PC-9 (cell line): ENCODE measurements at regions not wholly inside any gene's neighbourhood (a gene's known extent, or its start where the extent isn't known, plus 50 kb on each side); places are given as distances from the start of the nearest gene placed in this dataset.

Source experiments
- BruUV-seq: library from RNA; stranded (reverse); fragments of 400-500 nt; replicated peaks from 2 replicates; lab custom pipeline; 2021; lab: Mats Ljungman, UMichigan
- CTCF ChIA-PET: fragments of 300-600 bp; sonication (Branson Sonifier 250); formaldehyde crosslinking; loops from one replicate; lab custom pipeline; 2022; ENCODE audit warnings: antibody characterized with exemption; lab: Charles Lee
- POLR2A ChIA-PET: fragments of 300-600 bp; sonication (Branson Sonifier 250); formaldehyde crosslinking; loops from one replicate; lab custom pipeline; 2022; ENCODE audit warnings: antibody characterized with exemption; ENCODE audit not compliant: unreplicated experiment; lab: Charles Lee
- DNase-seq, 2 experiments: peaks; one replicate each; pipeline versions ENCODE4 v3.0.0 to v3.0.0-alpha.2; 2015 to 2022; ENCODE audit warnings: mixed read lengths in 1 of 2
- H2AFZ ChIP-seq: fragments of 200-600 bp; sonication (generic); 2 replicates; pipeline ENCODE4 v1.8.1; 2017; ENCODE audit warnings: antibody characterized with exemption
- H3F3A ChIP-seq: fragments of 200-600 bp; sonication (generic); 2 replicates; pipeline ENCODE4 v1.8.1; 2017; ENCODE audit warnings: antibody characterized with exemption, mild to moderate bottlenecking, low read depth; ENCODE audit not compliant: insufficient read depth
- H3K27ac ChIP-seq: fragments of 200-600 bp; sonication (generic); 2 replicates; pipeline ENCODE4 v1.6.1; 2016; ENCODE audit warnings: mixed run types
- H3K27me3 ChIP-seq: fragments of 200-600 bp; sonication (generic); 2 replicates; pipeline ENCODE4 v1.6.1; 2016; ENCODE audit warnings: low read depth, mixed run types; ENCODE audit not compliant: insufficient read depth
- H3K36me3 ChIP-seq: fragments of 200-600 bp; sonication (generic); 2 replicates; pipeline ENCODE4 v1.6.1; 2016; ENCODE audit warnings: low read depth, mixed run types
- H3K4me1 ChIP-seq: fragments of 200-600 bp; sonication (generic); replicated peaks from 2 replicates; pipeline ENCODE4 v1.6.1; 2016; ENCODE audit warnings: mixed run types; ENCODE audit not compliant: insufficient read depth
- H3K4me2 ChIP-seq: fragments of 200-600 bp; sonication (generic); 2 replicates; pipeline ENCODE4 v1.6.1; 2017; ENCODE audit warnings: mixed run types
- H3K4me3 ChIP-seq: fragments of 200-600 bp; sonication (generic); 2 replicates; pipeline ENCODE4 v1.6.1; 2016; ENCODE audit warnings: mixed run types
- H3K79me2 ChIP-seq: fragments of 200-600 bp; sonication (generic); 2 replicates; pipeline ENCODE4 v1.6.1; 2017; ENCODE audit warnings: low read depth, mixed run types
- H3K9me2 ChIP-seq: fragments of 200-600 bp; sonication (generic); 2 replicates; pipeline ENCODE4 v1.8.1; 2017; ENCODE audit warnings: mild to moderate bottlenecking; ENCODE audit not compliant: insufficient read depth
- H3K9me3 ChIP-seq: fragments of 200-600 bp; sonication (generic); 2 replicates; pipeline ENCODE4 v1.8.1; 2016; ENCODE audit warnings: low read depth; ENCODE audit not compliant: insufficient read depth
- H4K20me1 ChIP-seq: fragments of 200-600 bp; sonication (generic); 2 replicates; pipeline ENCODE4 v1.8.1; 2017; ENCODE audit not compliant: insufficient read depth
- CTCF ChIP-seq: fragments of 200-600 bp; sonication (generic); conservative IDR thresholded peaks from 2 replicates; pipeline ENCODE4 v1.6.1; 2017; ENCODE audit warnings: mixed run types, antibody characterized with exemption, mild to moderate bottlenecking, moderate library complexity
- EZH2 ChIP-seq: fragments of 200-600 bp; sonication (generic); IDR thresholded peaks from 2 replicates; pipeline ENCODE4 v1.8.0; 2017; ENCODE audit warnings: antibody characterized with exemption, low read depth
- intact Hi-C: fragments of 100-400 bp; cut with micrococcal nuclease; formaldehyde crosslinking; loops from one replicate; pipeline ENCODE4 v1.10.0; 2022; ENCODE audit not compliant: unreplicated experiment

- 0 out of 2 replicates have a peak, but pooled peaks cover under 1% of the 10 kb centered on the region for H3F3A ChIP-seq
- H3K27me3 ChIP-seq, result no peaks in the 10 kb centered on the region
- H3K4me3 ChIP-seq, result no peak overlapping the region
- H3K9me2 ChIP-seq, result no peaks in the 10 kb centered on the region
- no peak for TF ChIP-seq CTCF
- no peak for TF ChIP-seq EZH2
- H3K79me2 ChIP-seq, result no peaks in the 10 kb centered on the region
- peaks cover 1% of the 10 kb centered on the region; the same call in 1 of the 2 replicates for H3K4me1 ChIP-seq
- no peak overlapping the region for H3K4me2 ChIP-seq
- H4K20me1 ChIP-seq, result no peaks in the 10 kb centered on the region
- no peaks in the 10 kb centered on the region for H3K36me3 ChIP-seq
- BruUV-seq, result no TSS peak
- intact Hi-C loops, result no loop called here
- H3K9me3 ChIP-seq, result no peaks in the 10 kb centered on the region
- H2AFZ ChIP-seq, result no peak overlapping the region
- ChIA-PET CTCF (no interaction called here), POLR2A (interaction anchor here (0.6 kb wide), 1 partner anchor 420 kb away, joined by 4 read pairs; no protein-coding TSS in a partner anchor)
- no peak for DNase-seq
- H3K27ac ChIP-seq, result no peak overlapping the region; the same call in 1 of the 2 replicates
Measured at GRCh38 chr3:30544812-30545211, 61.6 kb upstream of the TGFBR2 start.

GRCh38 chr3:30546934-30547333, 59.5 kb upstream of the TGFBR2 start:
- H3K9me2 ChIP-seq, result no peaks in the 10 kb centered on the region
- ChIA-PET CTCF (no interaction called here), POLR2A (no interaction called here)
- H4K20me1 ChIP-seq, result no peaks in the 10 kb centered on the region
- intact Hi-C loops, result no loop called here
- no peak overlapping the region for H3K4me2 ChIP-seq
- no peaks in the 10 kb centered on the region for H3K36me3 ChIP-seq
- H3K9me3 ChIP-seq, result no peaks in the 10 kb centered on the region
- no peaks in the 10 kb centered on the region for H3F3A ChIP-seq
- no peaks in the 10 kb centered on the region for H3K4me1 ChIP-seq
- no peaks in the 10 kb centered on the region for H3K79me2 ChIP-seq
- H2AFZ ChIP-seq, result no peak overlapping the region
- H3K4me3 ChIP-seq, result no peak overlapping the region
- H3K27me3 ChIP-seq, result no peaks in the 10 kb centered on the region
- no peak for DNase-seq
- TF ChIP-seq EZH2 (no peak), CTCF (no peak)
- no TSS peak for BruUV-seq
- H3K27ac ChIP-seq, result no peak overlapping the region

- DNase-seq, result no peak
- Histone ChIP-seq H3K27ac (no peak overlapping the region), H3K4me2 (no peak overlapping the region), H4K20me1 (no peaks in the 10 kb centered on the region), H3K4me1 (no peaks in the 10 kb centered on the region), H3F3A (no peaks in the 10 kb centered on the region), H3K9me2 (no peaks in the 10 kb centered on the region), H3K4me3 (no peak overlapping the region), H3K9me3 (no peaks in the 10 kb centered on the region), H3K36me3 (no peaks in the 10 kb centered on the region), H2AFZ (no peak overlapping the region), H3K27me3 (no peaks in the 10 kb centered on the region), H3K79me2 (no peaks in the 10 kb centered on the region)
- CTCF ChIA-PET, result no interaction called here
- TF ChIP-seq CTCF (no peak), EZH2 (no peak)
- POLR2A ChIA-PET, result no interaction called here
- BruUV-seq, result no TSS peak
- intact Hi-C loops, result no loop called here
Measured at GRCh38 chr3:30547716-30548115, 58.7 kb upstream of the TGFBR2 start.
